Fibroblast of pulmonary artery (primary cell): ENCODE measurements at regions not wholly inside any gene's neighbourhood (a gene's known extent, or its start where the extent isn't known, plus 50 kb on each side); places are given as distances from the start of the nearest gene placed in this dataset.

Source experiments
- DNase-seq: peaks from one replicate; pipeline ENCODE4 v3.0.0-alpha.2; 2010; ENCODE audit warnings: low read depth
- H3K4me3 ChIP-seq: replicated peaks from 2 replicates; pipeline ENCODE4 v1.5.1; 2011; ENCODE audit warnings: low read depth, mild to moderate bottlenecking, control low read depth, low read length, moderate library complexity
- TF ChIP-seq, protein P1 (sequence below): IDR thresholded peaks from 2 replicates; pipeline ENCODE4 v1.5.1; 2011; ENCODE audit warnings: mild to moderate bottlenecking, control low read depth, low read length, inconsistent platforms; ENCODE audit errors: missing control alignments

DNA sequence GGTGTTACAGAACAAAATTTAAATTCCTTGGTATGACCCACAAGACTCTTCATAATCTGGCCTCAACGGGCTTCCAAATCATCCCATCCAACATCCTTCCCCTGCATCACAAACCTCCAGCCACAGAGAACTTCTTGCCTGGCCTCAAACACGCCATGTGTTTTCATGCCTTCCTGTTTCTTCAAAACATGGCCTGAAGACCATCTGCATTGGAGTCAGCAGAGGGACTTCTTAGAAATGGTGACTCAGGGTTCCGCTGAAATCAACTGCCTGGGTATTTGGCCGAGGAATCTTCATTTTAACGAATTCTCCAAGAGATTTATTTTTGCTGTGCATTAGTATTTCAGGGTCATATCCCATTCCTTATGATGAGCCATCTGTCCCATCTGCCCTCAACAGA is 138.1 kb upstream of the RAP2B start:
- DNase-seq = no peak

DNA sequence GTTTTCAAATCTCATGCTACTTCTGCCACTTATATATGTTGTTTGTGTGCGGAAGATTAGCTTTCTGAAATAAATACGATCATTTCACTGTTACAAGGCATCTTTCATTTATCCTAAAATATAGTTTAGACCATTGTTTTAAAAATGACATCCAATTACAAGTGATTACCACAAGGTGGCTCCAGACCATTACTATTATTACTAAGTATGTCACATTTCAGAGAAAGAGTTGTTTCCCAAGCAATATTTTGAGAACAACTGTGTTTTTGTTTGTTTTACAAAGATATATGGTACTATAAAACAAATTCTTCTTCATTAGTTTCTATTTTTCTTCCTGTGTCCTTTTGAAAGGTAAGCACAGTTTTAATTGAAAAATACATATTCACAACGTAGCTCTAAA is 136.0 kb upstream of the RAP2B start:
- peak; percentile 79 for DNase-seq
- H3K4me3 ChIP-seq = no peak overlapping the region
- TF ChIP-seq, protein P1, sequence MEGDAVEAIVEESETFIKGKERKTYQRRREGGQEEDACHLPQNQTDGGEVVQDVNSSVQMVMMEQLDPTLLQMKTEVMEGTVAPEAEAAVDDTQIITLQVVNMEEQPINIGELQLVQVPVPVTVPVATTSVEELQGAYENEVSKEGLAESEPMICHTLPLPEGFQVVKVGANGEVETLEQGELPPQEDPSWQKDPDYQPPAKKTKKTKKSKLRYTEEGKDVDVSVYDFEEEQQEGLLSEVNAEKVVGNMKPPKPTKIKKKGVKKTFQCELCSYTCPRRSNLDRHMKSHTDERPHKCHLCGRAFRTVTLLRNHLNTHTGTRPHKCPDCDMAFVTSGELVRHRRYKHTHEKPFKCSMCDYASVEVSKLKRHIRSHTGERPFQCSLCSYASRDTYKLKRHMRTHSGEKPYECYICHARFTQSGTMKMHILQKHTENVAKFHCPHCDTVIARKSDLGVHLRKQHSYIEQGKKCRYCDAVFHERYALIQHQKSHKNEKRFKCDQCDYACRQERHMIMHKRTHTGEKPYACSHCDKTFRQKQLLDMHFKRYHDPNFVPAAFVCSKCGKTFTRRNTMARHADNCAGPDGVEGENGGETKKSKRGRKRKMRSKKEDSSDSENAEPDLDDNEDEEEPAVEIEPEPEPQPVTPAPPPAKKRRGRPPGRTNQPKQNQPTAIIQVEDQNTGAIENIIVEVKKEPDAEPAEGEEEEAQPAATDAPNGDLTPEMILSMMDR = peak; percentile 56

More for the DNA sequence above, 138.1 kb upstream of the RAP2B start:
- H3K4me3 ChIP-seq = no peak overlapping the region
- TF ChIP-seq, protein P1 = no peak

DNA sequence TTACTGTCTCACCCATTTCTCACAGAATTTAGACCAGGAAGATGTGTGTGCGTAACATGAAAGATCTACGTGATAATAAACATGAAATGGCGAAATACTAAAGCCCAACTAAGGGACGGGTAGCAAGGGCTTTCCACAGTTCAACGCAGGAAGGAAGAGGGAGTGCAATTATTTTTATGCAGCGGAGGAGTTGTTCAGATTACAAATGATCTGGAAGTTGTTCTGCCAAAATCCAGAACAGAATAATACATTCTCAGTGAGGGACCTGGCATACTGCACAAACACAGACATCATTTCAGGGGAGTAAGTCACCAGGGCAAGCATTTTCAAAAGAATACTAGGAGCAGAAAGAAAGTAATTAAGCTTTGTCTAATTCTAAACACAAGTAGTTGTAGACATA is 133.6 kb upstream of the RAP2B start:
- no peak overlapping the region for H3K4me3 ChIP-seq
- TF ChIP-seq, protein P1 = no peak
- DNase-seq = peak; percentile 94

DNA sequence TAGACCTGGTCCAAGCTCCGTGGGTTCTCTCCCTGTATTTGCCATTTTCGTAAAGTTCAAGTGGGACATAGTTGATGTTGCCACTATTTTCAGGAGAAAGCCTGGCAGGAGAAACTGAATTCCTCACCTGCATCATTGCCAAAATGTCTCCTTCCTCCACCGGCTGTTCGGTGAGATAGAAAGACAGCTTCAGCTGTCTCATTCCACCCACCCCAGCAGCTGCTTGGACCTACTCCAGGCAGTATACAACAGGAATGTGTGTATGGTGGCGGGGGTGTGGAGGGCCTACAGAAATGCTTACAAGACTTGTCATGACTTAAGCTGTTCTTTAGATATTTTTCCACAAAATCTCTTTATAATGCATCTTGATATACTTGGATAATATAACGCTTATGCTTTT is 132.7 kb upstream of the RAP2B start:
- DNase-seq = peak; percentile 86
- TF ChIP-seq, protein P1 = no peak

DNA sequence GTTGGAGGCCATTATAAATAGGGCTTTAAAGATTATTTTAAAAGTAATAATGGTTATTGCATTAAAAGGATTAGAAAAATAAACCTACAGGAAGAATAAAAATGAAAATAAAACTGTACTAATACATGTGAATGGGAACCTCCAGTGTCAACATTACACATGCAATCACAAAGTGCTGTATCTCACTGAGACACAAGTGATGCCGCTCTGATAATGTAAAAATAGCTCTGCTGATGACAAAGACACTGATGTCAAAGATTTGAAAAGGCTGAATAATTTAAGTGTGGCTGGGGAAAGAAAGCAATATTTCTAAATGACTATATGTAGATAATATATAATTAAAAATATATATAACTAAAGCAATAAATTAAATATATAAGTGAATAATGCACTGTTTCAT is 129.1 kb upstream of the RAP2B start:
- H3K4me3 ChIP-seq = no peak overlapping the region
- no peak for DNase-seq
- TF ChIP-seq, protein P1 = no peak

More for the DNA sequence above, 132.7 kb upstream of the RAP2B start:
- no peak overlapping the region for H3K4me3 ChIP-seq

DNA sequence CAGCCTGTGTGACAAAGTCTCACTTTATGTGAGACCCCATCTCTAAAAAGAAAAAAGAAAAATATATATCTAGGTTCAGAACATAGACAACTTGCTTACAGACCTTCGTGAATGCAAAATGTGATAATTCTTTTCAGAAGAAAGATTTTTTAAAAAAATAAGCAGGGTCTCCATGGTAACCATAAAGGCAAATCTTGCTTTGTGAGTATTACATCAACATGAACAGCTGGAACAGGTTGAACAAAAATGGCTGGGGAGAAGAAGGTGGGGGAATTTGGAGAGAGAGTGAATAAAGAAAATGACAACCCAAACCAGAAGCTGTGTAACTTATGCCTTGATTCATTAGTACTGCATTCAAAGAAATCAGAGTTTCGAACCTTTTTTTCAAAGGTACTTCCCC is 125.2 kb upstream of the RAP2B start:
- no peak overlapping the region for H3K4me3 ChIP-seq
- TF ChIP-seq, protein P1 = no peak

DNA sequence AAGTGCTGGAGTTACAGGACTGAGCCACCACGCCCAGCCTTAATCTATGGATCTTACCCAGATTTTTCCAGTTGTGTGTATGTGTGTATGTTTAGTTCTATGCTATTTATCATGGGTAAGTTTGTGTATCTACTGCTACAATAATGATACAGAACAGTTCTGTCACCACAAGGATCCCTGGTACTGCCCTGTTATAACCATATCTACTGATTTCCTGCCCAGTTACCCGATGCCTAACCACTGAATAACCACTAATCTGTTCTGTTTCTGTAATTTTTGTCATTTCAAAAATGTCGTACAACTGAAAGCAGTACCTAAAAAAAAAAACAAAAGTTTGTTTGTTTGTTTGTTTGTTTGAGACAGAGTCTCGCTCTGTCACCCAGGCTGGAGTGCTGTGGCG is 123.7 kb upstream of the RAP2B start:
- TF ChIP-seq, protein P1 = no peak
- H3K4me3 ChIP-seq = no peak overlapping the region

More for the DNA sequence above, 125.2 kb upstream of the RAP2B start:
- no peak for DNase-seq

More for the DNA sequence above, 123.7 kb upstream of the RAP2B start:
- no peak for DNase-seq
